GM18511 (cell line): ENCODE measurements at regions not wholly inside any gene's neighbourhood (a gene's known extent, or its start where the extent isn't known, plus 50 kb on each side); places are given as distances from the start of the nearest gene placed in this dataset.

Source experiments
- ATAC-seq: cut with Tn5 transposase; IDR thresholded peaks from one replicate; pipeline ENCODE4 v1.9.1; 2021; ENCODE audit warnings: mild to moderate bottlenecking, moderate library complexity; ENCODE audit not compliant: unreplicated experiment

- ATAC-seq: no peak
Measured at GRCh38 chr5:93123127-93123526, 457.9 kb downstream of the NR2F1-AS1 start.

DNA sequence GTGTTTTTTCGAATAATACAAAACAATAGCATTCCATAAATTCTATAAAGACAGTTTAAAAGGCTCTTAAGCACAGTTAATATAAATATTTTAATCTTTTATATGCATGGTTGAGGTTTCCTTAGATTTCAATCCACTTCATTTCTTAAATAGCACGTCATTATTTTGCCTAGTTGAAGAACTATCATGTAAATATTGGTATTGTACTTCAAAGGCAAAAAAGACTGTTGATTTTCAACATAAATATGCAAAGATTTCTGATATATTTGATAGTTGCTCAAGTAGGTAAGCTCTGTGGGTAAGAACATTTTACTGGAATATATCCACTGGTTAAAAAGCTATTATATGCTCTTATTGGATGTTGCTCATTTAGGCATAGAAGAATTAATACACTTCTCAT, 458.6 kb downstream of the NR2F1-AS1 start:
- no peak for ATAC-seq

- ATAC-seq: no peak
Measured at GRCh38 chr5:93120771-93121170, 460.2 kb downstream of the NR2F1-AS1 start.

GRCh38 chr5:93120051-93120450, 461.0 kb downstream of the NR2F1-AS1 start:
- no peak for ATAC-seq

DNA sequence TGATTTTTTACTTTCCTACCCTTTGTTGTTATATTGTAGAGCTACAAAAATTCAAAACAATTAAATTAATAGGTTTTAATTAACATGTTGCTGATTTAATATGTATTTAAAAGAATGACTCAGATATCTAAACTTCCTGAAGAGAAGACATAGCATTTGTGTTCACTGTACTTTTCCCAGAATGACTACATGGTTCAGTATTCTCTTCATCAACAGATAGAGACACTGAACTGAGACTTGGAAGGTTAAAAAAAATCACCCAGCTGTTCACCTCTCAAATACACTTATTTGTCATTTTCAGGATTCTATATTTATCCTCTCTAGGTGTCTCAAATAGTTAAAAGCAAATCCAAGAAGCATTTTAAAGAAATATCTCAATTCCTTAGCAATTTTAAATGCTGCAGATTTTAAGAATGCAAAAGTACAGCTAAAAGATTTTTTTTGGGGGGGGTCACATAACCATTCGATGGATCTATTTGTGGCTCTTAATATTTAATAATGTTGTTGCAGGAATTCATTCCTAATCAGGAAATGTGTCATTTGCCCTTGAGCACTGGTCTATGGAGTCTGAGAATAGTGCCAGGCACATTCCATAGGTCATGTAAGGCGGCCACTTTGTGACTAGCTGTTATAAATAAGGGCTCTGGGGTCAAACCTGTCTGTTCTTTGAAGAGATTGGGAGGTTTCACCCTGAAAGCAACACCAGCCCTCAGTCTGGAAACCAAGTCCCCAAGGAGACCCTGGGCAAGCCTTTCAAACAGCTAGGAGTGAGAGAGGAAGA, 463.1 kb downstream of the NR2F1-AS1 start:
- no peak for ATAC-seq

GRCh38 chr5:93107805-93108520, 473.1 kb downstream of the NR2F1-AS1 start:
- ATAC-seq: no peak

- no peak for ATAC-seq
Measured at GRCh38 chr5:93107141-93107540, 473.9 kb downstream of the NR2F1-AS1 start.

GRCh38 chr5:93101661-93102060, 479.4 kb downstream of the NR2F1-AS1 start:
- ATAC-seq: no peak

DNA sequence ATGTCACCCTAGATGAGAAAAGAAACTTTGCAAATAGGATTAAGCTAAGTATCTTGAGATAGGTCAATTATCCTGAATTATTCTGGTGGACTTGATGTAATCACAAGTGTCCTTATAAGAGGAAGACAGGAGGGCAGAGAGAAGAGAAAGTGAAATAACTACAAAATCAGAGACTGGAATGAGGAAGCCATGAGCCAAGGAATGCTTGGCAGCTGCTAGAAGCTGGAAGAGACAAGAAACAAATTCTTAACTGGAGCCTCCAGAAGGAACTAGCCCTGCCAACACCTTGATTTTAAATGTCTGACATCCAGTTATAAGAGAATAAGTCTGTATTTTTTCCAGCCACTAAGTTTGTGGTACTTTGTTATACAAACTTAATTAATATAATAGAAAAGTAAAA, 480.0 kb downstream of the NR2F1-AS1 start:
- no peak for ATAC-seq

GRCh38 chr5:93100428-93100827, 480.6 kb downstream of the NR2F1-AS1 start:
- ATAC-seq: no peak

DNA sequence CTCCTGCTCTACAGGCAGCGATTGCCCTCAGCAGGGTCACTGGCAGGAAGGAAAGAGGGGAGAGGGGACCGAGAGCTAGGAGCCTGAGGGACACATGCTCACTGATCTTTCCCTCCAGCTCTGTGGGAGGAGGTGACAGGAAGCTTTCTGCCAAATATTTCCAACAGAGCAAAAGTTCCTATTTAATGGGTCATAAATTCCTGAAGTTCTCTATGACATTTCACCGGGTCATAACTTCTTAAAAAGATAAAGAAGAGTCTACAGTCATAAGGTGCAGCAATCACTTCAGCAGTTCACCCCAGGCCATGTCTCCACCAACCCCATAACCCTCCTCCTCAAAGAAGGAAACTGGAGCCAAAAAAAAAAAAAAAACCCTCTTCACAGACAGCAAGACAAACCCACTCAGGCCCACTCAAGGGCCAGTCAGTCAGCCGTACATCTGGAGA, 481.1 kb downstream of the NR2F1-AS1 start:
- no peak for ATAC-seq

- no peak for ATAC-seq
Measured at GRCh38 chr5:93096561-93096960, 484.5 kb downstream of the NR2F1-AS1 start.

DNA sequence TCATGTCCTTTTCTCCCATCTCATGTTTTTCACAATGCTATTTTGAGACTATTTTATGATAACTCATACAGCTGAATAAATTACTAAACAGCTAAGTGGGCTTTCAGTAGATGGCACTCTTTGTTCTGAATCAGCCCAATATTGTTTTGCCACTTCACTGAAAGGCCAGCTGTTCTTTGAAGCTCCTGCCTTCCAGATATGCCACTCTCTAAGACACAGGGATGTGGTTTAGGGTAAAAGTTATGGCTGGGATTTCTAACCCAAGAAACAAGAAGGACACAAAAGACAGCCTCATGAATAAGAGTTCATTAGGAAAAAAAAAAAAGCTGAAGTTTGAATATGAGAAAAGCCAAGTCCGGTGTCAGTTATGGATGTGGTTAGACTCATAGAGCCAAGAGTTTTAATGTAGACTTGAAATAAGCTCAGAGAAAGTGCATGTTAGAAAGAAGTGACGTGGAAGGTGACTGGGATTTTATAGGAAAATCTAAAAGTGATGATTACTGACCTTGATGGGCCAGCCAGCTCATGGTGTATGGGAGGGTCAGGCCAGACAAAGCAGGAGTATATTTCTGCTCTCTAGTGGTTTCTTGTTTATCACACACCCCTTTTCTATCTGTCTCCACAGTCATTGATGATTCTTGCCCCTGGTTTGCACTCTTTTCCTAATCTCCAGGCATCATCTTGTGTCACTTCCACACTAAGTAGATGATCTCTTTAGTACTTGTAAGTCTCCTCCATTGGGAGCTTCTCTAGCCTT, 488.5 kb downstream of the NR2F1-AS1 start:
- ATAC-seq: no peak

GRCh38 chr5:93090698-93091097, 490.3 kb downstream of the NR2F1-AS1 start:
- no peak for ATAC-seq

- no peak for ATAC-seq
Measured at GRCh38 chr5:93088592-93089389, 492.2 kb downstream of the NR2F1-AS1 start.

GRCh38 chr5:93087326-93087725, 493.7 kb downstream of the NR2F1-AS1 start:
- ATAC-seq: no peak

- ATAC-seq: no peak
Measured at GRCh38 chr5:93082981-93083380, 498.0 kb downstream of the NR2F1-AS1 start.

GRCh38 chr5:93079046-93079445, 502.0 kb downstream of the NR2F1-AS1 start:
- no peak for ATAC-seq

DNA sequence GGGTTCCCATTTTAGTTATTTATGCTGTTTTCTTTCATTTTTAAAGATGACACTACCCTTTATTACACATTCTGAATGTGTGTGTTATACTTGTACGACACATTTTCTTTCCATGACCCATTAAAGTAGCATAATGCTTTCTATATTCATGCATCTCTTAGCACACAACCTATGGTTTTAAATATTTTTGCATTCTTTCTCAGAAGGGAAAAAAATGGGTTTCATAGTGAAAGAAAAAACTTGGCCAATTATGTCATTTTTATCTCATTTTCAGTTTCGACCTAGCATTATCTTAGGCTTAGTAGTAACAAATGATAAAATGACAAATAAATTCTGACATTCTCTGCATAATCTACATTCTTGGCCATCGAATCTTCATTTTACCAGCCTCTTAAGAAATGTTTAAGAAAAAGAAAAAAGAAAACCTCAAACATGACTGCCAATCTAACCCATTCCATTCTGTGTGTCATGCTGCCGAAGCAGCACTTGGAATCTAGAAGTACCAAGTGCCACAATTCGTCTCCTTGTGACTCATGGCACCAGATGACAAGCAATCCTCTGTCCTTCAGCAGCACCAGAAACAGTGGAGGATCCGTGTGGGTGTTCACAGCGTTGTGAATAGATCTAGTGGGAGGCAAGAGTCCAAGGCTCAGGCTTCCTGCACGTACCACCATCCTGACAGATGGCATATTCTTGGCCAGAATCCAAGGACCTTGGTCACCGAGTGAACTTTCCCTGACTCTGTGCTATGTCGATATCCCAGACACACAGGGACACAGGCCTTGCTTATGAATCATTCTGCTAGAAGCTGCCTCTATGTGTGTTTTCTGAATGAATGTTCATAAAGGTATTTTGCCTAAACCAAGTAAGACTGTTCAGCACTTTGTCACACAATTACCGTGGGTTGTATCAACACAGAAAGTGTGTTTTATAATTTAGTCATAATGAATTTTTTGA, 502.7 kb downstream of the NR2F1-AS1 start:
- peak; percentile 79 for ATAC-seq

DNA sequence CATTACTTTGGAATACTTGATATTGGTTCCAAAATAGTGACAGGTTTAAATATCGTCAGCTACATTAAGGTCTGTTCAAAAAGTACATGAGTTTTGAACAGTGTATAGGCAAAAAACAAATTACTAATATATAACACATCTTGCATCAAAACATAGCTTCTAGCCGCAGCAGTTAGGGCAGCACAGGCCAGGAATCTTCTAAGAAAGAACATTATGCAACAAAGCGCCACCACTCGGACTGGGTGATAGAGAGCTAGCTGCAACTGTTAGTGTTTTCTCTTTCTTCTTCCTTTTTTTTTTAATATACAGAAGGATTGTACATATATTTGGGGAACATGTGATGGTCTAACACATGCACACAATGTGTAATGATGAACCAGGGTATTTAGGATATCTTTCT, 504.5 kb downstream of the NR2F1-AS1 start:
- no peak for ATAC-seq
